Keratinocyte (primary cell): ENCODE measurements at regions not wholly inside any gene's neighbourhood (a gene's known extent, or its start where the extent isn't known, plus 50 kb on each side); places are given as distances from the start of the nearest gene placed in this dataset.

Source experiments
- DNase-seq: peaks from one replicate; pipeline ENCODE4 v3.0.0-alpha.2; 2011; ENCODE audit warnings: low read depth, missing footprints, low spot score
- FAIRE-seq: peaks from 2 replicates; lab custom pipeline; 2011; peaks lifted over from hg19 to GRCh38; lab: Jason Lieb, UNC
- H2AFZ ChIP-seq: 2 replicates; pipeline ENCODE4 v1.6.0; 2012; ENCODE audit warnings: low read length, control low read depth, inconsistent platforms; ENCODE audit not compliant: control insufficient read depth
- H3K27ac ChIP-seq: 2 replicates; pipeline ENCODE4 v1.5.1; 2011; ENCODE audit warnings: low read length; ENCODE audit not compliant: control insufficient read depth, insufficient read depth
- H3K27me3 ChIP-seq: 3 replicates; pipeline ENCODE4 v1.6.0; 2011; ENCODE audit warnings: low read length; ENCODE audit not compliant: control insufficient read depth, insufficient read depth; ENCODE audit errors: extremely low read depth
- H3K36me3 ChIP-seq, 2 experiments: 2 replicates in 1 of 2; 3 replicates in 1 of 2; pipeline ENCODE4 v1.5.1; 2011; ENCODE audit warnings: low read length in 2 of 2, mild to moderate bottlenecking in 1 of 2; ENCODE audit not compliant: control insufficient read depth in 2 of 2, insufficient read depth in 2 of 2; ENCODE audit errors: extremely low read depth in 1 of 2
- H3K4me1 ChIP-seq: 3 replicates; pipeline ENCODE4 v1.5.1; 2011; ENCODE audit warnings: low read length; ENCODE audit not compliant: control insufficient read depth, insufficient read depth; ENCODE audit errors: extremely low read depth
- H3K4me2 ChIP-seq: 3 replicates; pipeline ENCODE4 v1.6.0; 2011; ENCODE audit warnings: low read depth, low read length; ENCODE audit not compliant: control insufficient read depth, insufficient read depth; ENCODE audit errors: extremely low read depth
- H3K4me3 ChIP-seq, 3 experiments: fragments of 200-600 bp in 1 of 3; sonication (generic) in 1 of 3; 2 replicates in 2 of 3; 3 replicates in 1 of 3; pipeline ENCODE4 v1.5.1; 2011 to 2016; ENCODE audit warnings: low read length in 3 of 3, mild to moderate bottlenecking in 3 of 3, control low read depth in 2 of 3, inconsistent platforms in 1 of 3, low read depth in 1 of 3, mixed read lengths in 1 of 3, mixed run types in 1 of 3, moderate library complexity in 1 of 3; ENCODE audit not compliant: control insufficient read depth in 2 of 3, insufficient read depth in 2 of 3; ENCODE audit errors: extremely low read depth in 1 of 3
- H3K79me2 ChIP-seq: 2 replicates; pipeline ENCODE4 v1.6.0; 2012; ENCODE audit warnings: low read length; ENCODE audit not compliant: control insufficient read depth, insufficient read depth
- H3K9ac ChIP-seq: 3 replicates; pipeline ENCODE4 v1.6.0; 2011; ENCODE audit warnings: low read length; ENCODE audit not compliant: control insufficient read depth, insufficient read depth; ENCODE audit errors: extremely low read depth
- H3K9me1 ChIP-seq: 3 replicates; pipeline ENCODE4 v1.6.0; 2011; ENCODE audit warnings: low read length; ENCODE audit not compliant: control insufficient read depth, insufficient read depth; ENCODE audit errors: extremely low read depth
- H3K9me3 ChIP-seq: 2 replicates; pipeline ENCODE4 v1.5.1; 2012; ENCODE audit warnings: low read depth, low read length; ENCODE audit not compliant: control insufficient read depth
- H4K20me1 ChIP-seq: 3 replicates; pipeline ENCODE4 v1.6.0; 2011; ENCODE audit warnings: low read length; ENCODE audit not compliant: control insufficient read depth, insufficient read depth; ENCODE audit errors: extremely low read depth
- EZH2 ChIP-seq: IDR thresholded peaks from one replicate; pipeline ENCODE4 v1.6.1; 2012; ENCODE audit warnings: inconsistent platforms, mild to moderate bottlenecking, low read length, moderate library complexity
- dilution Hi-C: fragments of 300-500 bp; cut with MboI; formaldehyde crosslinking; loops from one replicate; pipeline ENCODE4 v1.7.0; 2020; ENCODE audit warnings: low sequenced_read_pairs; ENCODE audit not compliant: extremely low pct_ligation_motif_present
- TF ChIP-seq, protein P1 (sequence below), 3 experiments: IDR thresholded peaks in 1 of 3; conservative IDR thresholded peaks in 1 of 3; optimal IDR thresholded peaks in 1 of 3; 2 replicates in 2 of 3; 3 replicates in 1 of 3; pipeline versions ENCODE3 to v1.5.1; 2011; ENCODE audit warnings: low read length in 3 of 3, mild to moderate bottlenecking in 3 of 3, moderate library complexity in 2 of 3, control low read depth in 1 of 3, inconsistent platforms in 1 of 3; ENCODE audit not compliant: insufficient read depth in 2 of 3; ENCODE audit errors: extremely low read depth in 1 of 3

GRCh38 chr5:30768056-30768690 is 425.3 kb upstream of the CDH6 start:
- H3K4me1 ChIP-seq, result no peaks in the 10 kb centered on the region
- no peak overlapping the region for H3K27ac ChIP-seq
- H4K20me1 ChIP-seq, result no peaks in the 10 kb centered on the region
- H2AFZ ChIP-seq, result no peak overlapping the region
- no peaks in the 10 kb centered on the region for H3K9me1 ChIP-seq
- no peak for FAIRE-seq
- H3K27me3 ChIP-seq, result no peaks in the 10 kb centered on the region
- no peak overlapping the region for H3K4me3 ChIP-seq
- no peak for DNase-seq
- dilution Hi-C loops, result no loop called here
- no peak overlapping the region for H3K9ac ChIP-seq
- no peak overlapping the region for H3K4me2 ChIP-seq
- H3K79me2 ChIP-seq, result no peaks in the 10 kb centered on the region
- no peaks in the 10 kb centered on the region for H3K36me3 ChIP-seq
- TF ChIP-seq, protein P1, sequence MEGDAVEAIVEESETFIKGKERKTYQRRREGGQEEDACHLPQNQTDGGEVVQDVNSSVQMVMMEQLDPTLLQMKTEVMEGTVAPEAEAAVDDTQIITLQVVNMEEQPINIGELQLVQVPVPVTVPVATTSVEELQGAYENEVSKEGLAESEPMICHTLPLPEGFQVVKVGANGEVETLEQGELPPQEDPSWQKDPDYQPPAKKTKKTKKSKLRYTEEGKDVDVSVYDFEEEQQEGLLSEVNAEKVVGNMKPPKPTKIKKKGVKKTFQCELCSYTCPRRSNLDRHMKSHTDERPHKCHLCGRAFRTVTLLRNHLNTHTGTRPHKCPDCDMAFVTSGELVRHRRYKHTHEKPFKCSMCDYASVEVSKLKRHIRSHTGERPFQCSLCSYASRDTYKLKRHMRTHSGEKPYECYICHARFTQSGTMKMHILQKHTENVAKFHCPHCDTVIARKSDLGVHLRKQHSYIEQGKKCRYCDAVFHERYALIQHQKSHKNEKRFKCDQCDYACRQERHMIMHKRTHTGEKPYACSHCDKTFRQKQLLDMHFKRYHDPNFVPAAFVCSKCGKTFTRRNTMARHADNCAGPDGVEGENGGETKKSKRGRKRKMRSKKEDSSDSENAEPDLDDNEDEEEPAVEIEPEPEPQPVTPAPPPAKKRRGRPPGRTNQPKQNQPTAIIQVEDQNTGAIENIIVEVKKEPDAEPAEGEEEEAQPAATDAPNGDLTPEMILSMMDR (optimal IDR thresholded peaks at IDR 0.05 in 1 of 3, IDR thresholded peaks at IDR 0.05 in 1 of 3, conservative IDR thresholded peaks at IDR 0.05 in 1 of 3; ENCODE audit: extremely low read depth in 1 of 3, insufficient read depth in 2 of 3, low read length in 3 of 3), result no peak
- no peaks in the 10 kb centered on the region for H3K9me3 ChIP-seq

DNA sequence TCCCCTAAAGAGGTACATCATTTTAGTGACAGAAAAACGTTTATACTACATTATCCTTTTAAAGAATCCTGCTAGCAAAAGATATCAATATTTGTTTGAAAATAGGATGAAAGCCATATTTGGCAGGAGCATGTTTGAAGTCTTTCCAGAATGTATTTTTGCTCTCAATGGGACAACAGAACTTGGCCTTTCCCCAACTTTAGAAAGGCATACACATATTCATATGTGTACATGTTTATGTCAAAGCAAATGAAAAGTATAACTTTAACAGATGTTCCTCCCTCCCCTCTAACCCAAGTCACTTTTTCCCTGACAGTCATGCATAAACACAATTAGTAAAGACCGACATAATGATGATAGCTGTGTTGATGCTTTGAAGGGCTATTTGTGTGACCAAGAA is 427.8 kb upstream of the CDH6 start:
- H3K4me2 ChIP-seq, result no peak overlapping the region
- FAIRE-seq, result no peak
- H3K36me3 ChIP-seq, result no peaks in the 10 kb centered on the region

More for the DNA sequence above, 427.8 kb upstream of the CDH6 start:
- H3K27me3 ChIP-seq, result no peaks in the 10 kb centered on the region
- H4K20me1 ChIP-seq, result no peaks in the 10 kb centered on the region
- dilution Hi-C loops, result no loop called here
- TF ChIP-seq EZH2, result no peak
- TF ChIP-seq, protein P1 (optimal IDR thresholded peaks at IDR 0.05 in 1 of 3, IDR thresholded peaks at IDR 0.05 in 1 of 3, conservative IDR thresholded peaks at IDR 0.05 in 1 of 3; ENCODE audit: extremely low read depth in 1 of 3, insufficient read depth in 2 of 3, low read length in 3 of 3), result no peak
- H3K4me3 ChIP-seq, result no peak overlapping the region
- H3K79me2 ChIP-seq, result no peaks in the 10 kb centered on the region
- no peak overlapping the region for H3K27ac ChIP-seq
- H3K4me1 ChIP-seq, result no peaks in the 10 kb centered on the region
- H2AFZ ChIP-seq, result no peak overlapping the region
- peaks cover 4% of the 10 kb centered on the region for H3K9me3 ChIP-seq
- no peaks in the 10 kb centered on the region for H3K9me1 ChIP-seq
- no peak overlapping the region for H3K9ac ChIP-seq
- no peak for DNase-seq
